Tibial nerve (tissue), 4 donors: ENCODE measurements at regions not wholly inside any gene's neighbourhood (a gene's known extent, or its start where the extent isn't known, plus 50 kb on each side); places are given as distances from the start of the nearest gene placed in this dataset.

ENCODE experiments used
- DNase-seq, 2 donors: peaks; one replicate each; pipeline ENCODE4 v3.0.0-alpha.2; 2019; ENCODE audit warnings: low spot score in 2 of 2
- H3K27ac ChIP-seq, 4 donors: fragments of 200-600 bp; sonication (generic) in 3 of 4; one replicate each; pipeline ENCODE4 v1.5.1; 2017 to 2019; ENCODE audit warnings: mild to moderate bottlenecking in 1 of 4
- H3K27me3 ChIP-seq, 2 donors: fragments of 200-600 bp; sonication (generic) in 1 of 2; one replicate each; pipeline versions ENCODE4 v1.5.1 to v1.6.0; 2017 to 2019
- H3K36me3 ChIP-seq, 3 donors: fragments of 200-600 bp; sonication (generic); one replicate each; pipeline ENCODE4 v1.5.1; 2018 to 2019
- H3K4me1 ChIP-seq, 4 donors: fragments of 200-600 bp; sonication (generic) in 3 of 4; one replicate each; pipeline ENCODE4 v1.5.1; 2017 to 2019
- H3K4me3 ChIP-seq, 4 donors: fragments of 200-600 bp; sonication (generic) in 3 of 4; one replicate each; pipeline ENCODE4 v1.5.1; 2017 to 2019; ENCODE audit warnings: mild to moderate bottlenecking in 1 of 4, moderate library complexity in 1 of 4
- H3K9me3 ChIP-seq, 4 donors: fragments of 200-600 bp; sonication (generic) in 3 of 4; one replicate each; pipeline ENCODE4 v1.5.1; 2017 to 2019
- EP300 ChIP-seq, 2 donors: sonication (generic); formaldehyde crosslinking; IDR thresholded peaks; one replicate each; pipeline ENCODE4 v1.6.1; 2017; ENCODE audit warnings: antibody characterized with exemption in 2 of 2, mild to moderate bottlenecking in 1 of 2
- POLR2A ChIP-seq, 2 donors: fragments of 450-650 bp; IDR thresholded peaks; one replicate each; pipeline ENCODE4 v1.6.1; 2017; ENCODE audit warnings: antibody characterized with exemption in 2 of 2, mild to moderate bottlenecking in 2 of 2, moderate library complexity in 2 of 2
- WGBS, 2 donors: methylation state at CpG; one replicate each; pipeline ENCODE4 v1.1.5; 2018; 5-methylcytosine and 5-hydroxymethylcytosine counted together
- TF ChIP-seq, protein P1 (sequence below), 5 experiments: fragments of 200-600 bp in 3 of 5; fragments of 450-650 bp in 2 of 5; sonication (generic) in 3 of 5; IDR thresholded peaks; one replicate each; pipeline ENCODE4 v1.5.1; 2016 to 2019; ENCODE audit warnings: antibody characterized with exemption in 5 of 5, mild to moderate bottlenecking in 3 of 5, moderate library complexity in 2 of 5

DNA sequence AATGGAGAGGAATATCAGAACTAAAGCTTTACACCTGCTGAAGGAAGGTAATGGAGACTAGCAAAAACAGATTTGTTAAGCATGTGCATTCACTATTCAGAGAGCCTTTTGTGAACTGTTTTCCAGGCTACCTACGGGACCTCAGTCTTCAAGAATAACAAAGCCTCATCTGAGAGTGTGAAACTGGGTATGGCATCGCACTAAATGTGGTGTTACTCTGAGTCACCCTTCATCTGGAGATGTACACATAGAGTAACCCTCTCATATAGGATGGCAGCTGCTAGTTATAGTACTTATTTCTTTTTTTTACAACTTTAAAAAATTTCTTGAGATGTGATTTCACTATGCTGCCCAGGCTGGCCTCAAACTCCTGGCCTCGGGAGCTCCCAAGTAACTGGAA is 306.8 kb downstream of the ZNF608 start:
- DNase-seq: no peak
- TF ChIP-seq EP300 (IDR thresholded peaks at IDR 0.05) (no peak), POLR2A (IDR thresholded peaks at IDR 0.05) (no peak)
- TF ChIP-seq, protein P1, sequence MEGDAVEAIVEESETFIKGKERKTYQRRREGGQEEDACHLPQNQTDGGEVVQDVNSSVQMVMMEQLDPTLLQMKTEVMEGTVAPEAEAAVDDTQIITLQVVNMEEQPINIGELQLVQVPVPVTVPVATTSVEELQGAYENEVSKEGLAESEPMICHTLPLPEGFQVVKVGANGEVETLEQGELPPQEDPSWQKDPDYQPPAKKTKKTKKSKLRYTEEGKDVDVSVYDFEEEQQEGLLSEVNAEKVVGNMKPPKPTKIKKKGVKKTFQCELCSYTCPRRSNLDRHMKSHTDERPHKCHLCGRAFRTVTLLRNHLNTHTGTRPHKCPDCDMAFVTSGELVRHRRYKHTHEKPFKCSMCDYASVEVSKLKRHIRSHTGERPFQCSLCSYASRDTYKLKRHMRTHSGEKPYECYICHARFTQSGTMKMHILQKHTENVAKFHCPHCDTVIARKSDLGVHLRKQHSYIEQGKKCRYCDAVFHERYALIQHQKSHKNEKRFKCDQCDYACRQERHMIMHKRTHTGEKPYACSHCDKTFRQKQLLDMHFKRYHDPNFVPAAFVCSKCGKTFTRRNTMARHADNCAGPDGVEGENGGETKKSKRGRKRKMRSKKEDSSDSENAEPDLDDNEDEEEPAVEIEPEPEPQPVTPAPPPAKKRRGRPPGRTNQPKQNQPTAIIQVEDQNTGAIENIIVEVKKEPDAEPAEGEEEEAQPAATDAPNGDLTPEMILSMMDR (IDR thresholded peaks at IDR 0.05): no peak

DNA sequence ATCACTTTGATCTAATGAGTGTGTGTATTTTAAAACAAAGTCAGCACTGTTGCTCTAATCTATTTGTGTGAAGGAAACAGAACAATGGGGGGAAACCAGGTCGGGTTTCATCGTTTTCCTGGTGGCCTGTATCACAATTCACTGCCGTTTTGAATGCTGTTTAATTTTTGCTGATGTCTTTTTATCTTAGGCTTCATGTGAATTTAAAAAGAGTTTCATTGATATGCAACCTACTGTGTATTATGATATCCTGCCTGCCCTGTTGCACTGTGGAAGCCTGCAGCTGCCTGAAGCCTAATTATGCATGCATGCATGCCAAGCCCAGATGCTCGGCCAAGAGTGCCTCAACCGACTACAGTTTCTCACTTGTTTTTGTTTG is 307.5 kb downstream of the ZNF608 start:
- H3K4me3 ChIP-seq: no peak overlapping the region
- no peak for DNase-seq
- H3K9me3 ChIP-seq: peaks cover 0 to 15% (median 4%) of the 10 kb centered on the region in 4 donors
- no peaks in the 10 kb centered on the region for H3K27me3 ChIP-seq
- H3K4me1 ChIP-seq: no peaks in the 10 kb centered on the region
- 18 to 26% methylated on average over 5 of the region's 5 CpGs for WGBS, 2 donors
- no peak for TF ChIP-seq EP300 (IDR thresholded peaks at IDR 0.05)
- TF ChIP-seq, protein P1 (IDR thresholded peaks at IDR 0.05): no peak
- no peak for TF ChIP-seq POLR2A (IDR thresholded peaks at IDR 0.05)
- H3K27ac ChIP-seq: no peak overlapping the region
- no peaks in the 10 kb centered on the region for H3K36me3 ChIP-seq

More for the DNA sequence above, 306.8 kb downstream of the ZNF608 start:
- WGBS, 2 donors: 96 to 97% methylated on average over 3 of the region's 3 CpGs
- no peak overlapping the region for H3K27ac ChIP-seq
- no peaks in the 10 kb centered on the region for H3K36me3 ChIP-seq
- no peaks in the 10 kb centered on the region for H3K27me3 ChIP-seq
- no peak overlapping the region for H3K4me3 ChIP-seq
- peaks cover 0 to 8% (median under 1%) of the 10 kb centered on the region in 4 donors for H3K9me3 ChIP-seq
- H3K4me1 ChIP-seq: no peaks in the 10 kb centered on the region

DNA sequence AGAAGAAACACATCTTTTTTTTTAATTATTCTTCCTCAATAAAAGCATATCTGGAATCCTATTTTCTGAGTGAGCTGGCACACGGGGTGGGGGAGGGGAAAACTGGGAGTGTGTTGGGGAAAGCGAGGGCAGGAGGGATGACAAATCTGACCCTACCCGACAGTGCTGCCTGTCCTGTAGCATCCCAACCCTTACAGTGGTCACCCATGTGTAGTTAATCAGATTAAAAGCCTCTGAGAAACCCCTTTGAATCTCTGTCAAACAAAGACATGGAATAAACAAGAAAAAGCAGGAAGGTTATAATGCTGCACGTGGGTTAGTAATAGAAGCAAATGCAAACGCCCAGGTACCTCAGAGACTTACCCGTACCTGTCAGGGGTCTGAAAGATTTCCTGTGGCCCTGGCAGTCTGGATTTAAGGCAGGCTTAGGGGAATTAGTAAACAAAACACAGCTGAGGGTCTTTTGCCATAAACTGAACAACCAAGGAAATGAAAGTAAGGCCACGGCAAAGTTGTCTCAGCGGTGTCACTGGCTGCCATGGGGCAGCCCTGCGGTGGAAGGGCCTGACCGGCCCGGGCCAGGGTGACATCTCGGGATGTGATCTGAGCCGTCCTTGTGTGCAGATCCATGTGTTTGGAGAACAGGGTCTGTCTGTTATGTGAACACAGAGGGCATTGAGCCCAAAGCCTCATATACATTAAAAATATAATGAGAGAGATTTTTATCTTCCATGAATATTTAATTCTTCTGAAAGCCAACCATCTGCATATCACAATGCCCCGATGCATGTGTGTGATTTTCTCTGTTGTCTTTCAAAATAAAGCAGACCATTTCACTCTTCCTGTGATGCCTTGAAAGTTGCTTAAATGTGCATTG is 308.2 kb downstream of the ZNF608 start:
- Histone ChIP-seq H3K27me3 (no peaks in the 10 kb centered on the region), H3K9me3 (peaks cover 0 to 17% (median 5%) of the 10 kb centered on the region in 4 donors), H3K4me1 (no peaks in the 10 kb centered on the region), H3K27ac (no peak overlapping the region), H3K4me3 (no peak overlapping the region), H3K36me3 (no peaks in the 10 kb centered on the region)
- WGBS, 2 donors: 54 to 67% methylated on average over 14 of the region's 14 CpGs
- no peak for DNase-seq
- TF ChIP-seq POLR2A (IDR thresholded peaks at IDR 0.05): no peak
- TF ChIP-seq, protein P1 (IDR thresholded peaks at IDR 0.05): no peak
- no peak for TF ChIP-seq EP300 (IDR thresholded peaks at IDR 0.05)

DNA sequence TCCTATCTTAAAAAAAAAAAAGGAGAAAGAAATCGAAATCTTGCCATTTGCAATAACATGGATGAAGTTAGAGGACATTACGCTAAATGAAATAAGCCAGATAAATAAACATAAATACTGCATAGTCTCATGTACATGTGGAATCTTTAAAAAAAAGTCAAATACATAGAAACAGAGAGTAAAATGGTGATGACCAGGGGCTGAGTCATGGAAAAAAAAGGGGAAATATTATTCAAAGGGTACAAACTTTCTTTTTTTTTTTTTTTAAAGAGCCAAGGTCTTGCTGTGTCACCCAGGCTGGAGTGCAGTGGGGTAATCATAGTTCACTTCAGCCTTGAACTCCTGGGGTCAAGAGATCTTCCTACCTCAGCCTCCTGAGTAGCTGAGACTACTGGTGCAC is 310.1 kb downstream of the ZNF608 start:
- no peak for TF ChIP-seq EP300 (IDR thresholded peaks at IDR 0.05)
- TF ChIP-seq POLR2A (IDR thresholded peaks at IDR 0.05): no peak
- TF ChIP-seq, protein P1 (IDR thresholded peaks at IDR 0.05): no peak
- no peak overlapping the region for H3K27ac ChIP-seq
- no peak for DNase-seq
- H3K36me3 ChIP-seq: no peaks in the 10 kb centered on the region
- no peak overlapping the region for H3K4me3 ChIP-seq
- H3K27me3 ChIP-seq: no peaks in the 10 kb centered on the region
- H3K9me3 ChIP-seq: peaks cover 0 to 17% (median 5%) of the 10 kb centered on the region in 4 donors
- H3K4me1 ChIP-seq: no peaks in the 10 kb centered on the region
- 92 to 98% methylated on average over 2 of the region's 2 CpGs for WGBS, 2 donors

DNA sequence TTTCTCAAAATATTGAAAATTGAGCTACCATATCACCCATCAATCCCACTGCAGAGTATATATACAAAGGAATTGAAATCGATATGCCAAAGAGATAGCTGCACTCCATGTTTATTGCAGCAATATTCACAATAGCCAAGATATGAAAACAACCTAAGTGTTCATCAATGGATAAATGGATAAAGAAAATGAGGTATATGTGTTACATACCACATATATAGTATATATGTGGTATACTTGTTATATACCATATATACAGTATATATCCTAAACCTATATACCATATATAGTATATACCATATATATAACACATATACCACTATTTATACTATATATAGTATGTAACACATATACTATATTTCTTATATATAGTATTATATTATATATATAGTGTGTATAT is 313.3 kb downstream of the ZNF608 start:
- H3K27ac ChIP-seq: no peak overlapping the region
- 94 to 97% methylated on average over 1 of the region's 1 CpG for WGBS, 2 donors

More for the DNA sequence above, 313.3 kb downstream of the ZNF608 start:
- no peak for DNase-seq
- Histone ChIP-seq H3K36me3 (no peaks in the 10 kb centered on the region), H3K4me3 (no peak overlapping the region), H3K4me1 (no peaks in the 10 kb centered on the region), H3K27me3 (no peaks in the 10 kb centered on the region), H3K9me3 (peaks cover 0 to 17% (median 5%) of the 10 kb centered on the region in 4 donors)
- TF ChIP-seq, protein P1 (IDR thresholded peaks at IDR 0.05): no peak
- no peak for TF ChIP-seq POLR2A (IDR thresholded peaks at IDR 0.05)
- TF ChIP-seq EP300 (IDR thresholded peaks at IDR 0.05): no peak
